ENCODE measurements at regions not wholly inside any gene's neighbourhood (a gene's known extent, or its start where the extent isn't known, plus 50 kb on each side); places are given as distances from the start of the nearest gene placed in this dataset.

- TF ChIP-seq CHD7 (IDR thresholded peaks at IDR 0.05; ENCODE audit: insufficient replicate concordance, low read length): no peak
Observed at GRCh38 chr13:97171136-97171535, 51.0 kb upstream of the MBNL2 start (continued).
